Hepatocyte (in vitro differentiated cells): ENCODE measurements at regions not wholly inside any gene's neighbourhood (a gene's known extent, or its start where the extent isn't known, plus 50 kb on each side); places are given as distances from the start of the nearest gene placed in this dataset.

Experiments used
- CTCF ChIP-seq: fragments of 200-600 bp; sonication (generic); IDR thresholded peaks from 2 replicates; pipeline ENCODE4 v1.5.1; 2016; ENCODE audit warnings: antibody characterized with exemption, mild to moderate bottlenecking; ENCODE audit not compliant: poor library complexity
- EZH2 ChIP-seq: fragments of 200-600 bp; sonication (generic); IDR thresholded peaks from 2 replicates; pipeline ENCODE4 v1.6.1; 2016; ENCODE audit warnings: antibody characterized with exemption, mild to moderate bottlenecking, borderline replicate concordance
- EZH2phosphoT487 ChIP-seq: fragments of 200-600 bp; sonication (generic); IDR thresholded peaks from one replicate; pipeline ENCODE4 v1.6.1; 2018; ENCODE audit warnings: antibody characterized with exemption, mild to moderate bottlenecking, low read depth, moderate library complexity; ENCODE audit not compliant: unreplicated experiment, severe bottlenecking

- TF ChIP-seq EZH2 (no peak), CTCF (no peak), EZH2phosphoT487 (no peak)
Measured at GRCh38 chr18:27735117-27735516, 441.8 kb downstream of the CDH2 start.
